UCSD-AML1 (cell line): ENCODE measurements at regions not wholly inside any gene's neighbourhood (a gene's known extent, or its start where the extent isn't known, plus 50 kb on each side); places are given as distances from the start of the nearest gene placed in this dataset.
"Not testable (repeated sequence)": the region's sequence is repeated elsewhere in the genome, so short reads cannot be mapped to it uniquely, and the experiment has no call there.

Experiments used
- DNase-seq: peaks from one replicate; lab custom pipeline; 2025; ENCODE audit not compliant: unreplicated experiment; lab: John Stamatoyannopoulos, UW

DNA sequence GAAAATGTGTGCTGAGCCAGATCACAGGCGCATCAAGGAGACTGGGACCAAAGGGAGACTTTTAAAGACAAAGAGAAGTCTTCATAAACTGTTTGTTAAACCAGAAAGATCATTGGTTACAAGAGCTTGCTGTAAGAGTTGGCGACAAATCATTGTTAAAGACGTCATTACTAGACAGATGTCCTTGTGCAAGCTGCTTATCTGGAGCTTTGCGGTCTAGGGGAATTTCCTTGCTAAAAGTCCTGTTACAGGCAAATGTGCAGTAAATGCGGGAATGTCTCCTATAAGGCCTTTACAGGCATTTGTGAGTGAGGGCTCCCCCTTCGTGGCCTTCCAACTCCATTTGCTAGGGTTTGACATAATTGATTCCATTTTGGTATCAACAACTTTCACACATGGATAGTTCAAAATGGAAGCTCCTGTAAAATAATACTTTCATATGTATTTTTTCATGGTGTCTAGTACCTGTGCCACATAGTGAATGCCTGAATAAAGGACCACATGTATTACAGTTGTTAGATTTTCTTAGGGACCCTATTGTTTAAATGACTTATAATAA is 362.4 kb downstream of the UTRN start:
- DNase-seq: no peak

DNA sequence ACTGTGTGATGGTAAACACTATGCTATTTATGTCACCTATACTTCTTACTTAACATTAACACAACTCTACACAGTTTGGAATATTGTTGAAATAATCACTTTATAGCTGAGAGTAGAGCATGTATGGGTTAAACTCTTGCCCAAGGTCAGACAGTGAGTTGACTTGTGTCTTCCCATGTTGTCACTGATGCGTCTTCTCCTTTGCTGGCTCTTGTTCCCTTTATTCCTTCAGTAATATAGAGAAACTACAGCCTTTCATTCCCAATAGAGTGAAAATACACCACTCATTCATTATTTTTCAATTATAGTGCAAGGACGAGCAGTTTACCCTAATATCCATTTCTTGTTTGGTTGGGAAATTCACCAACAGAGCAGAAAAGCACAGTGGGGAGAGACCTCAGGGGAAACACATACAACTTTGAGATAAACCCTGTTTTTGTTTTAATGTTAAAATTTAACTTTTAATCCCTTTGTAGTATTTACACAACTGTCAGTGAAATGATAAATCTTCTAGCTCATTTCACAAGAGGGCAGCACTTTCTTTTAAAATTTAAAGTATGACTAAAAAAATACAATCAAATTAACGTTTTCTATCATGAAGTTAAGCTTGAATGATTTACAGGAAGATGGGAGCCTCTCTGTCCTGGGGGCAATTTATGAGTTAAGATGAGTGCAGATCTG is 363.0 kb downstream of the UTRN start:
- DNase-seq: no peak

DNA sequence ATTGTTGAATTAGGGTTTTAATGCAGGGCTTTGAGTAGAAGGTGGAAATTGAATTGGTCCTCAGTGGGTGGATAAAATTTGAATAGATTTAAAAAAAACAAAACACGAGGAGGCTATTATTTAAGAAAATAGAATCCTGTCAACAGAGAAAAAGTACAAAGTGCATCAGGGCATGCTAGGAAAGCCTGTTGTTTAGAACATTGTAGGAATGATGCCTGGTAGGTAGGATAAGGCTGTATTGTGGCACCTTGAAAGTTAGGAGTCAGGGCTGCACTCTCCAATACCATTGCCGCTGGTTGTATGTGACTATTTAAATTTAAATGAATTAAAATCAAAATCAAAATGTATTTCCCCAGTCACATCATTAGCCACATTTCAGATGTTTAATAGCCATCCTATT is 363.9 kb downstream of the UTRN start:
- DNase-seq: no peak

DNA sequence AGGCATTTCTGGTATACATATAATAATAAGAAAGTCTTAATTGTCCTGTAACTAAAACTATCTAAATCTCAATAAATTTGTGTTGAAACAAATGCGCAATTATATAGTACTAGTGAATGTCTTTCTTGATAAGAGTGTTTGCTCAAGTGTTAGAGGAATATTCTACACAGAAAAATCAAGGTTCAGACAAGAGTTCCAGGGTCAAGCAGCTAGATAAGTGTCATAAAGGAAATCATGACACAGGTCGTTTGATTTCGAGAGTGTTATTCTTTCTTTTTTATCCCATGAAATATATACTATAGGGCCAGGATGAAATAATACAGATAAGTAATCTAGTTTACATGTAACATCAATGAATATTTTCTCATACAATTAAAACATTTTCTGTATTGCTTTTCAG is 366.1 kb downstream of the UTRN start:
- no peak for DNase-seq

DNA sequence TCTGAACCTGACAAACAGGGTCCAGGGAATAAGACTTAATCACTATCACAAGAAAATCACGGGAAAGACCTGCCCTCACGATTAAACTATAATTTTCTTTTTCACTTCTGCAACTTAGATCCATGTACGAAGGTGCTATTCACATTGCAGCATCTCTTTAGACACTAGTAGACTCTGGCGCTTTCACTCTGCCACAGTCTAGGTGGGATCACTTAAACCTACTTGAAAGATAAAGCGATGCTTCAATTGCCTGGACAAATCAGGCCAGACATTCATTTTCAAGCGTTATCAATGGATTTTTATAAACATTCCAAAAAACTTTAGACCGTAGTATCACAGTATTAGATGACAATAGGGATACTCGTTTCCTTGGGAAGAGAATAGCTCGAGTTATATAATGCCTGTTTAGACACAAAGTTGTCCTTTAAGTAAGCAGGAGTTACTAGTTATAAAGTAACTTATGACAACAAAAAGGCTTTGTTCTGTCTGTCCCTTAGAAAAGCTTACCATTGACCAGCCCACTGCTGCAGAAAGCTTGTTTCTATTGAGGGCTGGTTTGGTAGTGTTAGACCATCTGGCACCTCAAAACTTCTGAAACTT is 367.3 kb downstream of the UTRN start:
- DNase-seq: no peak

DNA sequence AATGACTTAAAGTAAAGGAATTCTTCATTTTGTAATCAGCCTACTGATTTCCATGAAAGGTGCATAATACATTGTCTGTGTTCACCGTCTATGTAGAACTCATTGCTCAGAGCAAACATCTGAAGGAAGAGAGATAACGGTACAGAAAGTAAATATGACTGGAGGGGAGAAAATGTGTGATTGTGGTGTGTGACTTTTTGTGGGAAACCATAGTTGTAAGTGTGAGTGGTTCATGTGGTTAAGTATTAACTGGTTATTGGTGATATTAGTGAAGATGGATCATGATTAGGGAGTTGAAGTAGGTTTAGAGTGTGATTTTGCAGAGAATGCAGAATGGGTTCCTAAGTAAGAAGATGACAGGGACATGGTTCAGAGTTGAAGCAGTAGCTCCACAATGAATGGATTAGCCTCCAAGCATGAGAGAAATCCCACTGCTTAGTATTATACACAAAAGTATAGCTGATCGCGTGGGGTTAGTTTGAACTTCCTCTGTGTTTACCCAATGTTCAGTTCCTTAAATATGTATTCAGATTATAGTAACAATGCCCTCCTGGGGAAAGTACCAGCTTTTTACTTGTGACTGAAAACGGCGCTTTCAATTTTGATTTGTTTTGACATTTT is 368.9 kb downstream of the UTRN start:
- DNase-seq: no peak

DNA sequence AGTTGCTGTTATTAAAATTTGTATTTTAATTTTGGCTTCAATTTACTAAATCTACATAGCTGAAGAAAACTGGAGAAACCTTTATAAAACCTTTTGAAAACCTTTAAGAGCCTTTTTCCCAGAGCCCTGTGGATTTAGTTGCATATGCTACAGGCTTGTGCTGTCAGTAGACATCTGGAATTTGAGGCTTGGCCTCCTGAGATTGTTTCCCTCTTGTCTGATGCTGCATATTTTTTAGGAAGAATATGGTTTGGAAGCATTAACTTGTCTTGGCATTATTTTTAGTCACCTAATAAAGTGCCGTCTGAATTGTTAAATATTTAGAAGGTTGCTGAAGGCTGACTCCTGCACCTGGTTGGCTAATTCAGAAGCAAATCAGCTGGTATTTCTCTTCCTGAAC is 369.4 kb downstream of the UTRN start:
- no peak for DNase-seq

DNA sequence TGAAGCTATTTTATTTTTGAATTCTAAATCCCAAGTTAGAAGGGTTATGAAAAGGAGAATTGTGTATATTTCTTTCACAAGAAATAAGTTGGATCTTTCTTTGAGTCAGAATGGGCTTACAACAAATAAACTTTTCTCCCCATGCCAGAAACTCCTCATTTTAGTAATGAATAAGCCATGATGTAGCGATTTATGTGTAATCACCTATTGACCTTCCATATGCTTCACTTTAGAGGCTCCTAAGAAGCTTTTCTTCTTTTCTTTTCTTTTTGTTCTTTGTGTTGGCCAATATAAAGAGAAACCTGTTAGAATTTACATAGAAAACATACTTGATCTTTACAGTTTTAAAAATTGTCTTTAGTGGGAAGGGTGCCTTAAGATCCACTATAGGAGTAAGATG is 370.2 kb downstream of the UTRN start:
- DNase-seq: no peak

DNA sequence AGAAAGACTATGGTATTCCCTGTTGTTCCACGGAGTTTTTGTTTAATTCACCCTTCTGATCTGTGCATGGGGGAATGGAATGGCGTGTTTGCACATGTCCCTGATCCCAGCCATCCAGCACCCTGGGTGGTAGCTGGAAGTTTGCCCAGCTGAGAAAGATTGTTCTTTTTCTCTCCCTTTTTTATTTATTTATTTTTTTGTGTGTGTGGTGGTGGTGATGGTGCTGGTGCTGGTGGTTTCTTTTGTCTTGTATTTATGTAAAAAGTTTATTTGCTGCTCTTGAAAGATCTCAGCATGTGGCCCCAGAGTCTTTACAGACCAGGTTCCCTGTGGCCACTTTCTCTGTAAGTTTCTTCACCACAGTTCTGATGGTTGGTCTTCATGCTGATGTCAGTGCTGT is 372.6 kb downstream of the UTRN start:
- DNase-seq: no peak

DNA sequence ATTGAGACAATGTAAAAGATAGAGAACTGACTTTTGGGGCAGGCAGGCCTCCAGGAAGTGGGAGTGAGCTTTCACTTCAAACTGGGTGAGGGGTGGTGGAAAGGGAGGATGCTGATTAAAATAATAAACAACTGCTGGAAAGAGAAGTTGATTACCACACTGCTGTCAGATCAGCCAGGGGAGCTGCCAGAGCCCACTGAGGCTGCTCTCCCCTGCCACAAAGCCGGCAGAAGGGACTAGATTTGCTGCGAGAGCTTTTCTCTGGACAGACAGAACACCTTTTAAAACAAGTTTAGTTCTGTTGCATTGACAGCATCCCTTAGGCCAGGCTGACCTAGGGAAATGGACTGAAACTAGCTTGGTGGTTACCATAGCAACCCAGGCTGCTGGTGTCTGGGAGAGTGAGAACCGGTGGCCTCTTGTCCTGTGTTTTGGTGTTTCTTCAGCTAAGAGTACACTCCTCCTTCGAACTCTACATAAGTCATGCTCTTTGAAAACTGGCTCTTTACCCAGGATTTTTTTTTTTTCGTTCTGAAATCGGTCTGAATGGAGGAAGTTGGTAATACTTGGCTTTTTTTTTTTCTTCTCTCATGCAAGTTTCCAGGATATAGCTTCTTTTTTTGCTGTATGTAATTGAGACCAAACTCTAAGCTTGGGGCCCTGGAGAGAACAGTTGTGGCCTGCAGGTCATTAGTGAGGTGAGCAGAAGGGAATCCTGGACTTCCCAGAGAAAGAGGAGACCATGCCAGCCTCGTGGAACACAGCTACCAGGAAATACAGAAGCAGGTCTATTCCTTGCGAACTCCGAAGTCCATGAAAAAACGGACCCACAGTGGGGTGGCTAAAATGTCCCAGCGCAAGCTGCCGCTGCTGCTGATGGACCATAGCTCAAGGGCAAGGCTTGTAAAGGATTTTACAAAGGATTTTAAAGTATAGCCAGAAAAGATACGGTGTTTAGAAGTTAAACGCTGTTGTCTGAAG is 374.4 kb downstream of the UTRN start:
- DNase-seq: peak; percentile 41

DNA sequence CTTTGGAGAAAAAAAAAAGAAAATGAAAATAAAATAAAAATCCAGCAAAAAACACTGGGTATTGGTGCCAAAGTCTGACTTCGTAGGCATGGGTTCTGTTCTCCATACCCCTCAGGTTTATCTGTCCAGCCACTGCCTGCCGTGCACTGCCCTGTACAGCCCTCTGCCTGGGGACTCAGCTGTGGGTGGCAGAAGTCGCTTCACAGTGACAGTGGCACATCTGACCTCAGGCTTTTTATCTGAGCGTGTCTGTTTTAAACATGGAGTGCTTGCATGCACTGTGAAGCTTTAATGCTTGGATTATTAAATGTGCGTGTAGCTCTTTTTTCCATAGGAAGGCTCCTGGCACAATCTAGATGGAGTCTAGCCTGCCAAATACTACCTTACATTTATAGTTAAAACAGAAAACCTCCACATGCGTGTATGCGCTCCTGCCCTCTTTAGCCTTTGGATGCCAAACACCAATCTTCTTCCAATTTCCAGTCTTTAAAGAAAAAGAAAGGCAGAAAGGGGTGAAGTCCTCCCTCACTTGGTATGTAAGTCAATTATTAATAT is 375.5 kb downstream of the UTRN start:
- DNase-seq: no peak

DNA sequence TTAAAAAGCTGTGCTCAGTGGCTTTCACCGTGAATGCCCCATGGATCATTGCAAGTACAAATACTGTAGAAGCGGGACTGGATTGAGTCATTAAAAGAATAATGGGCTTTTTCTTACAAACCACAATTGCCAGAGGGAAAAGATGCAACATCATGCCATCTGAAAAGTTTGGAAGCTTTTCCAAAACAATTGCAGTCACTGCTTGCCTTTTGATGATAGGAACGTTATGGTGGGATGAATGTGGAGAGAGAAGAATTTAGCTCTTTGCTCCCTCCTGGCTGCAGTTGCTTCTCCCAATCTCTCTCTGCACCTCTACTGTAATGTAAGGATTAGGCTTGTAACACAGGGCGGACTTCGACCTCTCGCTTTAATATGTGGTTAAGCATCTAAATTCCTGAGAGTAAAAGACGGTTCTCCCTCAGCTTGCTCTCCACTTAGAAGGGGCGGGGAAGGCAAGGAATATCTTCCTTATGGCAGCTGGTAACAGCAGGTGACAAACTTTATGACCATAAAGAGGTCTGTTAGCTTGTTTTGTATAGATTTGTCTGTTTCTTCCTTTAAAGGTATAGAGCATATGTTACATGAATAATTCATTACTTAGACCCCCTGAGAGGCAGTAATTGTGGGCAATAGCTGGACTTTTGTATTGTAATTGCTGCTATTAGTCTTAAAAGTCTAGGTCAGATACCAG is 376.1 kb downstream of the UTRN start:
- no peak for DNase-seq

DNA sequence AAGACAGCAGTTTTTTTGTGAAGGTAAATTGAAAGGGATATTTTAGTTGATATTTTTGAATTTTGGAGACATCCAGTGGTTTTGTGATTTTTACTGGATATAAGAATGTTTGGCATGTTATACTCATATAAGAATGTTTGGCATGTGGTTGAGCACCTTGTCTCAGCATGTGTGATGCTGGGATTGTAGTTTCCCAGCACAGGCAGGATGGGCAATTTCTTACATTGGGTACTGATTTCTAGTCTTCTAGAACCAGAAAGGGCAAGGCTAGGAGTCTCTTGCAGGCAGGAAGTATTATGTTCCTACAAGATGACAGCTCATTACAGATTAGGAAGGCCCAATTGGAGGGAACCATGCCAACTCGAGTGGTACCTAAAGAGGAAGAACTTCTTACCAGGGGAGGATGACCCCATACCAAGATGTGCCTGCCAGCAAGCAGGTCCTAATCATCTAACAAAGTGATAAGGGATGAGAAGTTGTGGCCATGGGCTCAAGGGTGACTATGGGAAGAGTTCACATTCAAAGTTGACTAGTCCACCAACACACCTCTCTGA is 377.8 kb downstream of the UTRN start:
- DNase-seq: no peak

DNA sequence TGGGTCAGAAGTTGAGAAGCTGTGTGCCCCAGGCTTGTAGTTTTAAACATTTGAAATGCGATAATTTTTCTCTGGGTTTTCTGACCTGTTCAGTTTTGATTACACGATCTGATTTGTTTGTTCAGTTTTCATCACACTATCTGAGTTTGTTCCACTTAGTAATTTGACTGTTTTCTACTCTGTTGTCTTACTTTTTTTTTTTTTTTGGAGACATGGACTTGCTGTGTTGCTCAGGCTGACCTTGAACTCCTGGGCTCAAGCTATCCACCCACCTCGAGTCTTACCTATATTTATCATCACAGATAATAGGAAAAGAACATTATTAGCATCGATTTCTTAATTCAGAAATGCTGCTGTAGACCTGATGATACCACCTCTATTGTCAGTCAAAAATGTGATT is 379.1 kb downstream of the UTRN start:
- no peak for DNase-seq

DNA sequence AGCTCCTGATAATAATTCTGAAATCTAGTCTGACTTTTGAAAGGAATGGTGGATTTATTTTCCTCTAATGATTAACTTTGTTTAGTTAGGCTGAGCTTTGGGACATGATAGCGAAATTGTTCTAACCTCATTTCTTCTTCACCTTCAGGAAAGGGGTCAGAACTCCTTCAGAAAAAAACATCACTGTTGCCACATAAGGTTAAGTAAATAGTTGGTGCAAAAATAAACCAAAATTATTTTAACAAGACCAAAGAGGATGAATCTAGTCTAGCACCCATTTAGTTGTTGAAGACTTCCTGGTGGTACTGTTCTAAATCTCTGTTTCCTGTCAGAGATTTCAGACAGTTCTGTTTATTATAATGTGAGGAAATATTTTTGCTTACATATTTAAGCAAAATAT is 379.8 kb downstream of the UTRN start:
- no peak for DNase-seq

DNA sequence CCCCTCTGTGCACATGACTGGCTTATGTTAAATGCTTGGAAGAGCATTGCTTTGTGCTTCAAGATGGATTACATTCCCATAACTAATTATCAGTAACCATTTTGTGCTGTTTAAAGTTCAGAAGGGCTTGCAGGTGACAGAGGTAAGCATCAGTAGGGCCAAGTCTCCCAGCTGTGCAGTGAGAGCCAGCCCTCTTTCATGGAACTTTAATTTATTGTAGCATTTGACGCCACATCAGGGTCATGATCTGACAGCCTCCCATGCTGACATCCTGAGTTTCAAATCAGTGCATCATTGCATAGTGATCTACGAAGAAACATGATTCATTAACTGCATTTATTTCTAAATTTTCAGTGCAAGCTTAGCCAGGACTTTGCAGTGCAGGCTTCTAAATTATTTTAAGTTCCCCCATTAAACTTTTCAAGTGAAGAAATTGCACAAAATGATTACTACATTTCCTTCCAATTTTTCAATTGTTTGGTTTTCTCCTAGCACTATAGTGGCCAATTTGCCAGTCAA is 380.9 kb downstream of the UTRN start:
- no peak for DNase-seq

DNA sequence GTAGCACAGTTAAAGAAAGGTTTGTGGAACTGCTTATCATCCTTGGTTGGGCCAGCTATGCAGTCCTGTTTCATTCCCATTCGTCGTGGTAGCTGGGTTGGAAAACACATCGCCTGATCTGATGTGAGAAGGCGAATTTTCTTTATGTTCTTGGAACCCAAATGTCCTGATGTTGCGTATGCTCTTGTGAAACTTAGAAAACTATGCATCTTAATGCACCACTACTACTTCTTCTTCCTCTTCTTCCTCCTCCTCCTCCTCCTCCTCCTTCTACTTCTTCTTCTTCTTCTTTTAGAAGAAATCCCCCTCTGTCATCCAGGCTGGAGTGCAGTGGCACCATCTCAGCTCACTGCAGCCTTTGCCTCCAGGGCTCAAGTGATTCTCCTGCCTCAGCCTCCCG is 381.6 kb downstream of the UTRN start:
- no peak for DNase-seq

DNA sequence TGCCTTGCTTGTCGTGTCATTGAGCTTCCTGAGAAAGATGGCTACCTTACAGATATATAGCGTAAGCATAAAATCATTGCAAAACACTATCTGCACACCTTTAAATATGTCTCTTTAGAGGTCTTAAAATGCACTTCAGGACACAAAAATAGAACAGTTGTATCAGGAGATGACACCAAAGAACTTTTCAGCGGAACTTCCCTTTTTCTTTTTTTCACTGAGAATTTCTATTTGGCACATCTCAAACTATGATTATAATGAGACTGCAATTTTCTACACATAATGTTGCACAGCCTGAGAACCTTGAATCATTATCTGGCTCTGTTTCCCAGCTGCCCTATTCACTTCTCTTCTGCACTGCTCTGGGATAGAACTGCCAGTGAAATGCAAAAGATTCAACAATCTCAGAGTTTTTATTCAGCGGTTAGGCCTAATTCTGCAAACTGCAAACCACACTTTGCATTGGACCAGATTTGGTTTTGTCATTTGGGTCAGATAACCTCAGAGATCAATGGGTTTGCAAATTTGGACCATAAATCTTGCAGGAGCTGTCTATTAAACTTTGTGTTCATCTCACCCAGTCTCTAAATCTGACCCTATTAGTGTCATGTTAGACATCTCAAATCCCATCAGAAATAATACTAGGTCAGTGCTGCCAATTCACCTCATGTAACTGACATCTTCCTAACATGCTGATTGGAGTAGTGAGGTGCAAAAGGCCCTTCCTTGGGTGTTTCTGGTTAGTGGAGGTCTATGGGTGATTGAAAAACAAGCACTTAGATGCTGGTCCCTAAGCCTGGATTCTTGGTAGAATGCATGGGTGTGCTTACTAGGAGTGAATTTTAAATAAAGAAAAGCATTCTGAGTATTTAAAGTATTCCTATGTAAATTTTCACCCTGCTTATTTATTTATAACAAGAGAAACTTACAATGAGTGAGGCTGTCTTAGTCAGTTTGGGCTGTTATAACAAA is 382.7 kb downstream of the UTRN start:
- DNase-seq: no peak

DNA sequence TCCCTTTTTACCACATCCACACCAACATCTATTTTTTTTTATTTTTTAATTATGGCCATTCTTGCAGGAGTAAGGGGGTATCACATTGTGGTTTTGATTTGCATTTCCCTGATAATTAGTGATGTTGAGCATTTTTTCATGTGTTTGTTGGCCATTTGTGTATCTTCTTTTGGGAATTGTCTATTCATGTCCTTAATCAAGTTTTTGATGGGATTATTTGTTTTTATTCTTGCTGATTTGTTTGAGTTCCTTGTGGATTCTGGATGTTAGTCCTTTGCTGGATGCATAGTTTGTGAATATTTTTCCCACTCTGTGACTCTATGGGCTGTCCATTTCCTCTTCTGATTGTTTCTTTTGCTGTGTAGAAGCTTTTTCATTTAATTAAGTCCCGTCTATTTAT is 385.1 kb downstream of the UTRN start:
- not testable (repeated sequence) for DNase-seq
